Dermis blood vessel endothelial cell (primary cell): ENCODE measurements at regions not wholly inside any gene's neighbourhood (a gene's known extent, or its start where the extent isn't known, plus 50 kb on each side); places are given as distances from the start of the nearest gene placed in this dataset.
A peak's percentile ranks its signal among the peaks of the same experiment; 100 is the strongest.

Experiments
- DNase-seq: peaks from one replicate; pipeline ENCODE4 v3.0.0; 2010

DNA sequence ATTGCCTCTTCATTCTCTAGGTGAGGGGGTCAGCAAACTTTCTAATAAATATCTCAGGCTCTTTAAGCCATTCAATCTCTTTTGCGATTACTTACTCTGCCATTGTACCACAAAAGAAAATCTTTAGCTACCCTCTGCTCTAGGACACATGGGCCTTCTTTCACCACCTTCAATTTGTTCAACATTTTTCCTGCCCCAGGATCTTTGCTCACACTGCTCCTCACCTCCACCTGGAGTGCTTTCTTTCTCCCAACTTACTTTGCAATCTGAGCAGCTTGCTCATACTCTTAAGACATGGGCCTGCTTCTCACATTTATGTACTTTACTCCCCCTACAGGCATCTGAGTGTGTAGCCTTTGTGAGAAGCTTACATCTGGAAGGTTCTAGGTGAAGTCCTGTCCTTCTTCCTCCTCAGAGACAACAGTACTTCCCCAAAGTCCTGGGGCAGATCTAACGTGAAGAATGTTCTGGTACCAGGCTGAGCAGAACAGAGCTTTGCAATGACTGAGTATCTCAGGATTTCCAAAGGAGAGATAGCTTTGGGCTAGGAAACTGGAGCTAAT lies 55.0 kb upstream of the PRDM5 start:
- peak; percentile 63 for DNase-seq

DNA sequence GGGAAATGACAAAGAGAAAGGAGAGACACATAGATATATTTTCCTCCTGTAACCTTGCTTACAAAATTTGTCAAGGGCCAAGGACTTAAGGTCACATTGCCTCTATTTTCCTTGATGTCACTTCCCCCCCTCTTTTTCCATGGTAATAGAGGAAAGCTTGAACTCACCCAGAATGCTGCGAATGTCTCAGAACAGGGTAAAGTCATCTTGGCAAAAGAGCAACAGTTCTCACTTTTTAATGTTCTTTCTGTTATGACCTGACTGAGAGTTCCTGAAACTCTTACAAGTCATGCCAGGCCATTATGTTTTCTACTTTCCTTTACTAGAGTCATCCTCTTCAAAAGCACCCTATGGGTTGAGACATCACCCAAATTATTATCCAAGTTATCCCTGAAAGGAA lies 50.7 kb upstream of the PRDM5 start:
- no peak for DNase-seq
